OCI-LY7 (cell line): ENCODE measurements at regions not wholly inside any gene's neighbourhood (a gene's known extent, or its start where the extent isn't known, plus 50 kb on each side); places are given as distances from the start of the nearest gene placed in this dataset.
"Not testable (repeated sequence)": the region's sequence is repeated elsewhere in the genome, so short reads cannot be mapped to it uniquely, and the experiment has no call there.

Source experiments
- EZH2phosphoT487 ChIP-seq: fragments of 200-600 bp; sonication (generic); IDR thresholded peaks from 2 replicates; pipeline ENCODE4 v1.6.1; 2018; ENCODE audit warnings: low read depth, borderline replicate concordance, mild to moderate bottlenecking, mixed run types, antibody characterized with exemption, low read length, moderate library complexity, mixed read lengths
- TF ChIP-seq, protein P1 (sequence below): fragments of 200-600 bp; sonication (generic); conservative IDR thresholded peaks from 2 replicates; pipeline ENCODE4 v1.5.1; 2014; ENCODE audit warnings: mild to moderate bottlenecking, antibody characterized with exemption, low read length, moderate library complexity, mixed read lengths

DNA sequence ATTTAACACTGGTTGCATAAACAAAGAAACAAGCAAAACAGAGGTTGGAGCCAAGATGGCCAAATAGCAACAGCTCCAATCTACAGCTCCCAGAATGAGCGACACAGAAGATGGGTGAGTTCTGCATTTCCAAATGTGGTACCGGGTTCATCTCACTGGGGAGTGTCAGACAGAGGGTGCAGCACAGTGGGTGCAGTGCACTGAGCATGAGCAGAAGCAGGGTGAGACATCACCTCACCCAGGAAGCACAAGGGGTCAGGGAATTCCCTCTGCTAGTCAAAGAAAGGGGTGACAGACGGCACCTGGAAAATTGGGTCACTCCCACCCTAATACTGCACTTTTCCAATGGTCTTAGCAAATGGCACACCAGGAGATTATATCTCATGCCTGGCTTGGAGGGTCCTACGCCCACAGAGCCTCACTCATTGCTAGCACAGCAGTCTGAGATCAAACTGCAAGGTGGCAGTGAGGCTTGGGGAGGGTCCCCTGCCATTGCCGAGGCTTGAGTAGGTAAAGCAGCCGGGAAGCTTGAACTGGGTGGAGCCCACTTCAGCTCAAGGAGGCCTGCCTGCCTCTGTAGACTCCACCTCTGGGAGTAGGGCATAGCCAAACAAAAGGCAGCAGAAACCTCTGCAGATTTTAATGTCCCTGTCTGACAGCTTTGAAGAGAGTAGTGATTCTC, 4186.5 kb upstream of the OR11H1 start:
- TF ChIP-seq, protein P1, sequence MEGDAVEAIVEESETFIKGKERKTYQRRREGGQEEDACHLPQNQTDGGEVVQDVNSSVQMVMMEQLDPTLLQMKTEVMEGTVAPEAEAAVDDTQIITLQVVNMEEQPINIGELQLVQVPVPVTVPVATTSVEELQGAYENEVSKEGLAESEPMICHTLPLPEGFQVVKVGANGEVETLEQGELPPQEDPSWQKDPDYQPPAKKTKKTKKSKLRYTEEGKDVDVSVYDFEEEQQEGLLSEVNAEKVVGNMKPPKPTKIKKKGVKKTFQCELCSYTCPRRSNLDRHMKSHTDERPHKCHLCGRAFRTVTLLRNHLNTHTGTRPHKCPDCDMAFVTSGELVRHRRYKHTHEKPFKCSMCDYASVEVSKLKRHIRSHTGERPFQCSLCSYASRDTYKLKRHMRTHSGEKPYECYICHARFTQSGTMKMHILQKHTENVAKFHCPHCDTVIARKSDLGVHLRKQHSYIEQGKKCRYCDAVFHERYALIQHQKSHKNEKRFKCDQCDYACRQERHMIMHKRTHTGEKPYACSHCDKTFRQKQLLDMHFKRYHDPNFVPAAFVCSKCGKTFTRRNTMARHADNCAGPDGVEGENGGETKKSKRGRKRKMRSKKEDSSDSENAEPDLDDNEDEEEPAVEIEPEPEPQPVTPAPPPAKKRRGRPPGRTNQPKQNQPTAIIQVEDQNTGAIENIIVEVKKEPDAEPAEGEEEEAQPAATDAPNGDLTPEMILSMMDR = not testable (repeated sequence)
- not testable (repeated sequence) for TF ChIP-seq EZH2phosphoT487
